Endothelial cell of umbilical vein (primary cell): ENCODE measurements at regions not wholly inside any gene's neighbourhood (a gene's known extent, or its start where the extent isn't known, plus 50 kb on each side); places are given as distances from the start of the nearest gene placed in this dataset.

Experiments
- BruUV-seq: library from RNA; stranded (reverse); fragments of 400-500 nt; replicated peaks from 2 replicates; lab custom pipeline; 2021; lab: Mats Ljungman, UMichigan
- CTCF ChIA-PET: fragments of 300-600, 350-600 bp; sonication (Branson Sonifier 250); formaldehyde crosslinking; loops from one replicate; lab custom pipeline; 2021; ENCODE audit warnings: antibody characterized with exemption, inconsistent platforms; lab: Charles Lee
- POLR2A ChIA-PET: fragments of 300-600, 350-600 bp; sonication (Branson Sonifier 250); formaldehyde crosslinking; loops from one replicate; lab custom pipeline; 2021; ENCODE audit warnings: antibody characterized with exemption, inconsistent platforms; lab: Charles Lee
- DNase-seq: peaks from one replicate; pipeline ENCODE4 v3.0.0-alpha.2; 2011; ENCODE audit warnings: low read depth, low spot score
- FAIRE-seq: peaks from 2 replicates; lab custom pipeline; 2011; peaks lifted over from hg19 to GRCh38; lab: Jason Lieb, UNC
- H2AFZ ChIP-seq: 2 replicates; pipeline ENCODE4 v1.6.0; 2012; ENCODE audit warnings: low read depth, low read length, control low read depth, inconsistent platforms
- H3K27ac ChIP-seq: 2 replicates; pipeline ENCODE4 v1.5.1; 2011; ENCODE audit warnings: low read depth, mild to moderate bottlenecking, control low read depth, low read length, moderate library complexity; ENCODE audit not compliant: insufficient read depth
- H3K27me3 ChIP-seq, 2 experiments: 2 replicates each; pipeline versions ENCODE4 v1.6.0 to v1.6.1; 2011; ENCODE audit warnings: low read length in 2 of 2, mixed read lengths in 1 of 2; ENCODE audit not compliant: control insufficient read depth in 2 of 2, insufficient read depth in 2 of 2
- H3K36me3 ChIP-seq, 2 experiments: 2 replicates in 1 of 2; 3 replicates in 1 of 2; pipeline ENCODE4 v1.5.1; 2011; ENCODE audit warnings: low read length in 2 of 2, mild to moderate bottlenecking in 1 of 2, moderate library complexity in 1 of 2; ENCODE audit not compliant: control insufficient read depth in 2 of 2, insufficient read depth in 2 of 2; ENCODE audit errors: extremely low read depth in 1 of 2
- H3K4me1 ChIP-seq: 3 replicates; pipeline ENCODE4 v1.5.1; 2011; ENCODE audit warnings: mild to moderate bottlenecking, low read length; ENCODE audit not compliant: control insufficient read depth, insufficient read depth; ENCODE audit errors: extremely low read depth
- H3K4me2 ChIP-seq: 2 replicates; pipeline ENCODE4 v1.6.1; 2011; ENCODE audit warnings: low read length, control low read depth, mixed read lengths; ENCODE audit not compliant: insufficient read depth
- H3K4me3 ChIP-seq, 3 experiments: fragments of 200-600 bp in 1 of 3; sonication (generic), shearing (Covaris generic) in 1 of 3; replicated peaks in 1 of 3; 2 replicates each; pipeline ENCODE4 v1.5.1; 2011 to 2016; ENCODE audit warnings: control low read depth in 3 of 3, low read length in 3 of 3, mild to moderate bottlenecking in 2 of 3, inconsistent platforms in 1 of 3, low read depth in 1 of 3, moderate library complexity in 1 of 3; ENCODE audit not compliant: insufficient read depth in 1 of 3
- H3K79me2 ChIP-seq: 2 replicates; pipeline ENCODE4 v1.6.0; 2012; ENCODE audit warnings: low read length, inconsistent platforms; ENCODE audit not compliant: control insufficient read depth, insufficient read depth
- H3K9ac ChIP-seq: replicated peaks from 2 replicates; pipeline ENCODE3; 2011; ENCODE audit warnings: low read length, control low read depth; ENCODE audit not compliant: insufficient read depth; ENCODE audit errors: extremely low read depth
- H3K9me1 ChIP-seq: replicated peaks from 3 replicates; pipeline ENCODE4 v1.6.0; 2011; ENCODE audit warnings: mild to moderate bottlenecking, low read length; ENCODE audit not compliant: control insufficient read depth, insufficient read depth; ENCODE audit errors: extremely low read depth
- H3K9me3 ChIP-seq: replicated peaks from 2 replicates; pipeline ENCODE4 v1.5.1; 2012; ENCODE audit warnings: low read length, inconsistent platforms; ENCODE audit not compliant: control insufficient read depth, insufficient read depth
- H4K20me1 ChIP-seq: replicated peaks from 2 replicates; pipeline ENCODE3; 2011; ENCODE audit warnings: mild to moderate bottlenecking, low read length; ENCODE audit not compliant: control insufficient read depth, insufficient read depth; ENCODE audit errors: extremely low read depth
- CTCF ChIP-seq, 2 donors: IDR thresholded peaks; 1 replicate in 1 of 2; 2 replicates in 1 of 2; pipeline ENCODE4 v1.5.1; 2011; ENCODE audit warnings: low read length in 2 of 2, mild to moderate bottlenecking in 2 of 2, moderate library complexity in 2 of 2, control low read depth in 1 of 2, inconsistent platforms in 1 of 2, low read depth in 1 of 2; ENCODE audit not compliant: insufficient read depth in 1 of 2; ENCODE audit errors: extremely low read depth in 1 of 2
- EZH2 ChIP-seq: IDR thresholded peaks from 2 replicates; pipeline ENCODE4 v1.6.1; 2012; ENCODE audit warnings: borderline replicate concordance, low read depth, mild to moderate bottlenecking, moderate library complexity, low read length, inconsistent platforms; ENCODE audit not compliant: severe bottlenecking
- FOS ChIP-seq: IDR thresholded peaks from 2 replicates; pipeline ENCODE4 v1.6.1; 2011; ENCODE audit warnings: mild to moderate bottlenecking, low read length, moderate library complexity, borderline replicate concordance; ENCODE audit not compliant: insufficient read depth
- GATA2 ChIP-seq: IDR thresholded peaks from 2 replicates; pipeline ENCODE4 v1.7.0; 2011; ENCODE audit warnings: low read depth, mild to moderate bottlenecking, moderate library complexity, mixed read lengths, low read length; ENCODE audit not compliant: insufficient read length, insufficient read depth
- JUN ChIP-seq: IDR thresholded peaks from 2 replicates; pipeline ENCODE4 v1.6.1; 2011; ENCODE audit warnings: borderline replicate concordance, low read depth; ENCODE audit not compliant: insufficient read length, insufficient read depth
- MAX ChIP-seq: IDR thresholded peaks from 2 replicates; pipeline ENCODE4 v1.6.1; 2011; ENCODE audit not compliant: insufficient read depth, insufficient read length
- MYC ChIP-seq: IDR thresholded peaks from one replicate; pipeline ENCODE4 v1.6.1; 2011; ENCODE audit warnings: mild to moderate bottlenecking, low read depth, low read length
- POLR2A ChIP-seq: IDR thresholded peaks from 2 replicates; pipeline ENCODE4 v1.6.1; 2012; ENCODE audit warnings: low read depth, mild to moderate bottlenecking, control low read depth, low read length
- POLR2AphosphoS5 ChIP-seq: IDR thresholded peaks from 2 replicates; pipeline ENCODE4 v1.6.1; 2012; ENCODE audit warnings: low read depth, mild to moderate bottlenecking, control low read depth, low read length, moderate library complexity; ENCODE audit not compliant: insufficient read depth
- dilution Hi-C: fragments of 300-500 bp; cut with MboI; formaldehyde crosslinking; loops from one replicate; pipeline ENCODE4 v1.15.0; 2019; ENCODE audit warnings: low sequenced_read_pairs; ENCODE audit not compliant: extremely low pct_ligation_motif_present
- intact Hi-C: fragments of 100-400 bp; cut with micrococcal nuclease; formaldehyde crosslinking; loops from one replicate; pipeline ENCODE4 v1.10.0; 2022

- CTCF ChIA-PET = no interaction called here
- FAIRE-seq = no peak
- TF ChIP-seq POLR2AphosphoS5 = no peak
- TF ChIP-seq MAX = no peak
- TF ChIP-seq MYC = no peak
- no peak for TF ChIP-seq POLR2A
- TF ChIP-seq JUN = no peak
- Histone ChIP-seq H3K9me3 (no peaks in the 10 kb centered on the region), H3K4me3 (no peak overlapping the region), H2AFZ (no peak overlapping the region), H3K4me2 (no peak overlapping the region), H3K9ac (no peak overlapping the region), H3K36me3 (no peaks in the 10 kb centered on the region), H3K4me1 (no peaks in the 10 kb centered on the region), H3K79me2 (no peaks in the 10 kb centered on the region), H4K20me1 (no peaks in the 10 kb centered on the region), H3K27me3 (no peaks in the 10 kb centered on the region), H3K9me1 (no peaks in the 10 kb centered on the region), H3K27ac (no peak overlapping the region)
- DNase-seq = no peak
- BruUV-seq = no TSS peak
- intact Hi-C loops (no loop called here), dilution Hi-C loops (no loop called here)
- POLR2A ChIA-PET = no interaction called here
These were observed 799.0 kb downstream of the TLR4 start for GRCh38 chr9:118503236-118503635.

GRCh38 chr9:118510711-118511110 is 806.5 kb downstream of the TLR4 start:
- intact Hi-C loops = no loop called here
- H3K79me2 ChIP-seq = no peaks in the 10 kb centered on the region
- H3K4me2 ChIP-seq = no peak overlapping the region
- no TSS peak for BruUV-seq
- dilution Hi-C loops = no loop called here
- no peaks in the 10 kb centered on the region for H3K9me1 ChIP-seq
- ChIA-PET CTCF (no interaction called here), POLR2A (no interaction called here)
- no peak overlapping the region for H3K9ac ChIP-seq
- TF ChIP-seq MAX (no peak), JUN (no peak), POLR2A (no peak), EZH2 (no peak), MYC (no peak), FOS (no peak), POLR2AphosphoS5 (no peak), GATA2 (no peak), CTCF (IDR thresholded peaks at IDR 0.05; ENCODE audit: extremely low read depth in 1 of 2, insufficient read depth in 1 of 2, low read depth in 1 of 2, low read length in 2 of 2) (no peak)
- H3K4me1 ChIP-seq = no peaks in the 10 kb centered on the region
- H2AFZ ChIP-seq = no peak overlapping the region
- no peak for FAIRE-seq
- H3K9me3 ChIP-seq = no peaks in the 10 kb centered on the region
- DNase-seq = no peak
- H3K27ac ChIP-seq = no peak overlapping the region
- no peak overlapping the region for H3K4me3 ChIP-seq
- no peaks in the 10 kb centered on the region for H3K27me3 ChIP-seq
- H4K20me1 ChIP-seq = no peaks in the 10 kb centered on the region
- H3K36me3 ChIP-seq = no peaks in the 10 kb centered on the region
